Sigmoid colon (tissue), 4 donors: ENCODE measurements at regions not wholly inside any gene's neighbourhood (a gene's known extent, or its start where the extent isn't known, plus 50 kb on each side); places are given as distances from the start of the nearest gene placed in this dataset.

Experiments
- CTCF ChIP-seq, 4 experiments: fragments of 450-650 bp in 3 of 4; fragments of 200-600 bp in 1 of 4; IDR thresholded peaks; one replicate each; pipeline ENCODE4 v1.5.1; 2016 to 2019; ENCODE audit warnings: antibody characterized with exemption in 4 of 4, mild to moderate bottlenecking in 3 of 4, moderate library complexity in 2 of 4
- POLR2AphosphoS5 ChIP-seq, 4 donors: sonication (generic); formaldehyde crosslinking; IDR thresholded peaks; one replicate each; pipeline ENCODE4 v1.6.1; 2017; ENCODE audit warnings: antibody characterized with exemption in 4 of 4

DNA sequence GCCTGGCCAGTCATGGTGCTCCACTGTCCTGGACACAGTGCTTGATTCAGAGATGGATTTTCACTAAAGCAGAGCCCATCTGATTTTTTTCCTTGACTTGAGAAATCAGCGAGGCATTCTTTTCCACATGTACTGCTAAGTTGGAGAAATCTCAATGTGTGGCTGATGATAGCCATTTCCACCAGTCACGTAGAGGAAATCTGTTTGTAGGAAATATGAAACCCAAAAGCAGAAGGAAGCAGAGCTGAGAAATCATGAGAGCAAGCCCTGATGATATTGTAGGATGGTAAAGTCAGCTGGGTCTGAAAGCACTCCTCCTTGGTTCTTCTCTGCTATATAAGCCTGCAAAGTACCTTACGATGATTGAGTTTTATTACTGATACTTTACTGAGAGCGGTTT, 1233.4 kb downstream of the ROBO2 start:
- TF ChIP-seq POLR2AphosphoS5 (IDR thresholded peaks at IDR 0.05): no peak
- no peak for TF ChIP-seq CTCF (IDR thresholded peaks at IDR 0.05)
